Astrocyte (in vitro differentiated cells and primary cell): ENCODE measurements at regions not wholly inside any gene's neighbourhood (a gene's known extent, or its start where the extent isn't known, plus 50 kb on each side); places are given as distances from the start of the nearest gene placed in this dataset.

Experiments
- EZH2 ChIP-seq: IDR thresholded peaks from 2 replicates; pipeline ENCODE4 v1.6.1; 2012; ENCODE audit warnings: mild to moderate bottlenecking, low read length, inconsistent platforms; ENCODE audit not compliant: insufficient read depth
- TF ChIP-seq, protein P1 (sequence below): IDR thresholded peaks from 2 replicates; pipeline ENCODE4 v1.5.1; 2011; ENCODE audit warnings: low read depth, mild to moderate bottlenecking, inconsistent platforms, low read length, moderate library complexity; ENCODE audit not compliant: insufficient read depth

DNA sequence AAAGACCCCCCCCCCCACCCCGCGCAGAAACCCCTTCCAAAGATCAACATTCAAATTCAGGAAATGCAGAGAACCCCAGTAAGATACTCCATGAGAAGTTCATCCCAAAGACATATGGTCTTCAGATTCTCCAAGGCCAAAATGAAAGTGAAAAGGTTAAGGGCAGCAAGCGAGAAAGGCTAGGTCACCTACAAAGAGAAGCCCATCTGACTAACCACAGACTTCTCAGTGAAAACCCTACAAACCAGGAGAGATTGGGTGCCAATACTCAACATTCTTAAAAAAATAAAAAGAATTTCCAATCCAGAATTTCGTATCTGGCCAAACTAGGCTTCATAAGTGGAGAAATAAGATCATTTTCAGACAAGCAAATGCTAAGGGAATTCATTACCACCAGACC lies 175.2 kb downstream of the RND3 start:
- TF ChIP-seq, protein P1, sequence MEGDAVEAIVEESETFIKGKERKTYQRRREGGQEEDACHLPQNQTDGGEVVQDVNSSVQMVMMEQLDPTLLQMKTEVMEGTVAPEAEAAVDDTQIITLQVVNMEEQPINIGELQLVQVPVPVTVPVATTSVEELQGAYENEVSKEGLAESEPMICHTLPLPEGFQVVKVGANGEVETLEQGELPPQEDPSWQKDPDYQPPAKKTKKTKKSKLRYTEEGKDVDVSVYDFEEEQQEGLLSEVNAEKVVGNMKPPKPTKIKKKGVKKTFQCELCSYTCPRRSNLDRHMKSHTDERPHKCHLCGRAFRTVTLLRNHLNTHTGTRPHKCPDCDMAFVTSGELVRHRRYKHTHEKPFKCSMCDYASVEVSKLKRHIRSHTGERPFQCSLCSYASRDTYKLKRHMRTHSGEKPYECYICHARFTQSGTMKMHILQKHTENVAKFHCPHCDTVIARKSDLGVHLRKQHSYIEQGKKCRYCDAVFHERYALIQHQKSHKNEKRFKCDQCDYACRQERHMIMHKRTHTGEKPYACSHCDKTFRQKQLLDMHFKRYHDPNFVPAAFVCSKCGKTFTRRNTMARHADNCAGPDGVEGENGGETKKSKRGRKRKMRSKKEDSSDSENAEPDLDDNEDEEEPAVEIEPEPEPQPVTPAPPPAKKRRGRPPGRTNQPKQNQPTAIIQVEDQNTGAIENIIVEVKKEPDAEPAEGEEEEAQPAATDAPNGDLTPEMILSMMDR = no peak
- TF ChIP-seq EZH2 = no peak
